NT2/D1 (cell line): ENCODE measurements at regions not wholly inside any gene's neighbourhood (a gene's known extent, or its start where the extent isn't known, plus 50 kb on each side); places are given as distances from the start of the nearest gene placed in this dataset.

Experiments
- DNase-seq: peaks from one replicate; pipeline ENCODE4 v3.0.0-alpha.2; 2011; ENCODE audit warnings: low read depth, low spot score
- H3K27me3 ChIP-seq: 2 replicates; pipeline ENCODE4 v1.6.0; 2011; ENCODE audit warnings: mild to moderate bottlenecking; ENCODE audit not compliant: insufficient read length, insufficient read depth
- H3K36me3 ChIP-seq: 2 replicates; pipeline ENCODE4 v1.6.1; 2011; ENCODE audit warnings: mild to moderate bottlenecking, low read length, mixed read lengths; ENCODE audit not compliant: insufficient read depth, insufficient read length
- H3K4me1 ChIP-seq: 2 replicates; pipeline ENCODE4 v1.5.1; 2011; ENCODE audit not compliant: insufficient read depth, insufficient read length
- H3K4me3 ChIP-seq: 2 replicates; pipeline ENCODE4 v1.5.1; 2011; ENCODE audit warnings: low read depth; ENCODE audit not compliant: insufficient read length
- H3K9ac ChIP-seq: 2 replicates; pipeline ENCODE4 v1.6.0; 2011; ENCODE audit warnings: low read depth; ENCODE audit not compliant: insufficient read length
- H3K9me3 ChIP-seq: 2 replicates; pipeline ENCODE4 v1.5.1; 2011; ENCODE audit warnings: mild to moderate bottlenecking, low read length; ENCODE audit not compliant: insufficient read depth
- SUZ12 ChIP-seq: IDR thresholded peaks from 2 replicates; pipeline ENCODE4 v1.6.1; 2011; ENCODE audit not compliant: insufficient read length, insufficient read depth; ENCODE audit errors: extremely low read depth
- YY1 ChIP-seq: IDR thresholded peaks from 2 replicates; pipeline ENCODE4 v1.6.1; 2011; ENCODE audit not compliant: insufficient read length, insufficient read depth
- ZNF274 ChIP-seq: IDR thresholded peaks from 2 replicates; pipeline ENCODE4 v1.6.1; 2011; ENCODE audit warnings: mild to moderate bottlenecking, low read depth, low read length

GRCh38 chr14:84446250-84446649 lies 1083.7 kb upstream of the FLRT2 start:
- TF ChIP-seq SUZ12: no peak
- no peak for TF ChIP-seq ZNF274
- TF ChIP-seq YY1: no peak
- no peaks in the 10 kb centered on the region for H3K4me1 ChIP-seq
- H3K27me3 ChIP-seq: no peaks in the 10 kb centered on the region
- DNase-seq: no peak
- no peaks in the 10 kb centered on the region for H3K36me3 ChIP-seq
- no peaks in the 10 kb centered on the region for H3K9me3 ChIP-seq
- H3K4me3 ChIP-seq: no peak overlapping the region
- no peak overlapping the region for H3K9ac ChIP-seq

- H3K27me3 ChIP-seq: no peaks in the 10 kb centered on the region
- H3K36me3 ChIP-seq: no peaks in the 10 kb centered on the region
- no peak overlapping the region for H3K9ac ChIP-seq
- H3K9me3 ChIP-seq: no peaks in the 10 kb centered on the region
- no peak for DNase-seq
- H3K4me3 ChIP-seq: no peak overlapping the region
- no peak for TF ChIP-seq YY1
- TF ChIP-seq SUZ12: no peak
- TF ChIP-seq ZNF274: no peak
- no peaks in the 10 kb centered on the region for H3K4me1 ChIP-seq
Observed at GRCh38 chr14:84453307-84453950, 1076.5 kb upstream of the FLRT2 start.

- H3K9me3 ChIP-seq: no peaks in the 10 kb centered on the region
Observed at GRCh38 chr14:84454114-84454513, 1075.8 kb upstream of the FLRT2 start.

GRCh38 chr14:84456946-84457345 lies 1073.0 kb upstream of the FLRT2 start:
- Histone ChIP-seq H3K4me3 (no peak overlapping the region), H3K9ac (no peak overlapping the region), H3K27me3 (no peaks in the 10 kb centered on the region), H3K4me1 (no peaks in the 10 kb centered on the region), H3K36me3 (no peaks in the 10 kb centered on the region), H3K9me3 (no peaks in the 10 kb centered on the region)
- TF ChIP-seq ZNF274: no peak
- no peak for TF ChIP-seq YY1
- TF ChIP-seq SUZ12: no peak
- no peak for DNase-seq

More at GRCh38 chr14:84454114-84454513, 1075.8 kb upstream of the FLRT2 start:
- Histone ChIP-seq H3K4me1 (no peaks in the 10 kb centered on the region), H3K27me3 (no peaks in the 10 kb centered on the region), H3K36me3 (no peaks in the 10 kb centered on the region), H3K4me3 (no peak overlapping the region), H3K9ac (no peak overlapping the region)
- DNase-seq: no peak
- TF ChIP-seq YY1 (no peak), SUZ12 (no peak), ZNF274 (no peak)

- TF ChIP-seq ZNF274 (no peak), YY1 (no peak), SUZ12 (no peak)
- Histone ChIP-seq H3K9me3 (no peaks in the 10 kb centered on the region), H3K4me1 (no peaks in the 10 kb centered on the region), H3K9ac (no peak overlapping the region), H3K36me3 (no peaks in the 10 kb centered on the region), H3K4me3 (no peak overlapping the region), H3K27me3 (no peaks in the 10 kb centered on the region)
- no peak for DNase-seq
Observed at GRCh38 chr14:84458881-84459280, 1071.1 kb upstream of the FLRT2 start.

- Histone ChIP-seq H3K36me3 (no peaks in the 10 kb centered on the region), H3K27me3 (no peaks in the 10 kb centered on the region), H3K4me1 (no peaks in the 10 kb centered on the region), H3K4me3 (no peak overlapping the region), H3K9me3 (no peaks in the 10 kb centered on the region), H3K9ac (no peak overlapping the region)
- TF ChIP-seq ZNF274 (no peak), SUZ12 (no peak), YY1 (no peak)
- DNase-seq: no peak
Observed at GRCh38 chr14:84465880-84466279, 1064.1 kb upstream of the FLRT2 start.

GRCh38 chr14:84468153-84468552 lies 1061.8 kb upstream of the FLRT2 start:
- DNase-seq: no peak
- TF ChIP-seq YY1: no peak

More at GRCh38 chr14:84468153-84468552, 1061.8 kb upstream of the FLRT2 start:
- Histone ChIP-seq H3K36me3 (no peaks in the 10 kb centered on the region), H3K4me1 (no peaks in the 10 kb centered on the region), H3K27me3 (no peaks in the 10 kb centered on the region), H3K9ac (no peak overlapping the region), H3K4me3 (no peak overlapping the region), H3K9me3 (no peaks in the 10 kb centered on the region)
